ENCODE measurements at regions not wholly inside any gene's neighbourhood (a gene's known extent, or its start where the extent isn't known, plus 50 kb on each side); places are given as distances from the start of the nearest gene placed in this dataset.
"Not testable (repeated sequence)": the region's sequence is repeated elsewhere in the genome, so short reads cannot be mapped to it uniquely, and the experiment has no call there.

GRCh38 chr2:123606631-123607030 is 418.5 kb upstream of the CNTNAP5 start:
- CTCF ChIA-PET, result no interaction called here
- POLR2A ChIA-PET, result no interaction called here
- TF ChIP-seq CTBP1 (IDR thresholded peaks at IDR 0.05; ENCODE audit: borderline replicate concordance) (no peak), L3MBTL2 (conservative IDR thresholded peaks at IDR 0.05) (no peak), SP1 (IDR thresholded peaks at IDR 0.05) (no peak), NFRKB (IDR thresholded peaks at IDR 0.05) (no peak), PKNOX1 (IDR thresholded peaks at IDR 0.05) (no peak), FOXA1 (IDR thresholded peaks at IDR 0.05) (no peak), ELF4 (IDR thresholded peaks at IDR 0.05) (no peak), TARDBP (IDR thresholded peaks at IDR 0.05) (no peak), FOXM1 (IDR thresholded peaks at IDR 0.05; ENCODE audit: borderline replicate concordance) (no peak), ARNT (IDR thresholded peaks at IDR 0.05) (no peak), FOXK2 (IDR thresholded peaks at IDR 0.05) (no peak)

GRCh38 chr2:123609077-123609476 is 416.0 kb upstream of the CNTNAP5 start:
- no peak for TF ChIP-seq LEF1 (IDR thresholded peaks at IDR 0.05; ENCODE audit: borderline replicate concordance)
- TF ChIP-seq BHLHE40 (IDR thresholded peaks at IDR 0.05; ENCODE audit: borderline replicate concordance), result no peak
- TF ChIP-seq ELF4 (IDR thresholded peaks at IDR 0.05), result no peak
- TF ChIP-seq SUZ12 (IDR thresholded peaks at IDR 0.05), result no peak
- no peak for TF ChIP-seq NFRKB (IDR thresholded peaks at IDR 0.05)
- no peak for TF ChIP-seq HDGF (IDR thresholded peaks at IDR 0.05; ENCODE audit: borderline replicate concordance)
- POLR2A ChIA-PET, result no interaction called here
- DNase-seq (ENCODE audit: extremely low spot score), result no peak
- CTCF ChIA-PET, result no interaction called here

More at GRCh38 chr2:123606631-123607030, 418.5 kb upstream of the CNTNAP5 start:
- DNase-seq (ENCODE audit: extremely low spot score), result no peak

GRCh38 chr2:123614596-123614995 is 410.5 kb upstream of the CNTNAP5 start:
- TF ChIP-seq HDGF (IDR thresholded peaks at IDR 0.05; ENCODE audit: borderline replicate concordance) (no peak), FOXA1 (IDR thresholded peaks at IDR 0.05) (no peak), ZNF384 (IDR thresholded peaks at IDR 0.05) (no peak), PKNOX1 (IDR thresholded peaks at IDR 0.05) (no peak), CTBP1 (IDR thresholded peaks at IDR 0.05; ENCODE audit: borderline replicate concordance) (no peak), TARDBP (IDR thresholded peaks at IDR 0.05) (no peak), FOXK2 (IDR thresholded peaks at IDR 0.05) (no peak), L3MBTL2 (conservative IDR thresholded peaks at IDR 0.05) (no peak), SP1 (IDR thresholded peaks at IDR 0.05) (no peak), SUZ12 (IDR thresholded peaks at IDR 0.05) (no peak), BHLHE40 (IDR thresholded peaks at IDR 0.05; ENCODE audit: borderline replicate concordance) (no peak), NFRKB (IDR thresholded peaks at IDR 0.05) (no peak), LEF1 (IDR thresholded peaks at IDR 0.05; ENCODE audit: borderline replicate concordance) (no peak), ELF4 (IDR thresholded peaks at IDR 0.05) (no peak)
- DNase-seq (ENCODE audit: extremely low spot score), result no peak
- POLR2A ChIA-PET, result no interaction called here
- CTCF ChIA-PET, result no interaction called here

- DNase-seq (ENCODE audit: extremely low spot score); CTCF ChIA-PET; POLR2A ChIA-PET: not testable (repeated sequence)
Measured at GRCh38 chr2:123618642-123619041, 406.4 kb upstream of the CNTNAP5 start.

GRCh38 chr2:123624816-123625215 is 400.3 kb upstream of the CNTNAP5 start:
- CTCF ChIA-PET, result no interaction called here
- POLR2A ChIA-PET, result no interaction called here
- DNase-seq (ENCODE audit: extremely low spot score), result no peak
- TF ChIP-seq SUZ12 (IDR thresholded peaks at IDR 0.05), result no peak
- TF ChIP-seq CTBP1 (IDR thresholded peaks at IDR 0.05; ENCODE audit: borderline replicate concordance), result no peak
- TF ChIP-seq NFRKB (IDR thresholded peaks at IDR 0.05), result no peak
- no peak for TF ChIP-seq ZNF384 (IDR thresholded peaks at IDR 0.05)
- no peak for TF ChIP-seq HDGF (IDR thresholded peaks at IDR 0.05; ENCODE audit: borderline replicate concordance)
- TF ChIP-seq FOXM1 (IDR thresholded peaks at IDR 0.05; ENCODE audit: borderline replicate concordance), result no peak
- no peak for TF ChIP-seq BHLHE40 (IDR thresholded peaks at IDR 0.05; ENCODE audit: borderline replicate concordance)
- no peak for TF ChIP-seq LEF1 (IDR thresholded peaks at IDR 0.05; ENCODE audit: borderline replicate concordance)
- TF ChIP-seq ARNT (IDR thresholded peaks at IDR 0.05), result no peak

- CTCF ChIA-PET, result no interaction called here
- POLR2A ChIA-PET, result no interaction called here
- no peak for DNase-seq (ENCODE audit: extremely low spot score)
- no peak for TF ChIP-seq L3MBTL2 (conservative IDR thresholded peaks at IDR 0.05)
- no peak for TF ChIP-seq LEF1 (IDR thresholded peaks at IDR 0.05; ENCODE audit: borderline replicate concordance)
- no peak for TF ChIP-seq SP1 (IDR thresholded peaks at IDR 0.05)
- TF ChIP-seq FOXK2 (IDR thresholded peaks at IDR 0.05), result no peak
- no peak for TF ChIP-seq ARNT (IDR thresholded peaks at IDR 0.05)
- TF ChIP-seq ZNF384 (IDR thresholded peaks at IDR 0.05), result no peak
- TF ChIP-seq FOXM1 (IDR thresholded peaks at IDR 0.05; ENCODE audit: borderline replicate concordance), result no peak
- TF ChIP-seq ELF4 (IDR thresholded peaks at IDR 0.05), result no peak
- TF ChIP-seq SUZ12 (IDR thresholded peaks at IDR 0.05), result no peak
Measured at GRCh38 chr2:123636232-123636631, 388.9 kb upstream of the CNTNAP5 start.

- POLR2A ChIA-PET, result no interaction called here
- TF ChIP-seq PKNOX1 (IDR thresholded peaks at IDR 0.05) (no peak), CTBP1 (IDR thresholded peaks at IDR 0.05; ENCODE audit: borderline replicate concordance) (no peak), HDGF (IDR thresholded peaks at IDR 0.05; ENCODE audit: borderline replicate concordance) (no peak), FOXA1 (IDR thresholded peaks at IDR 0.05) (no peak), LEF1 (IDR thresholded peaks at IDR 0.05; ENCODE audit: borderline replicate concordance) (no peak), ARNT (IDR thresholded peaks at IDR 0.05) (no peak), BHLHE40 (IDR thresholded peaks at IDR 0.05; ENCODE audit: borderline replicate concordance) (no peak), FOXM1 (IDR thresholded peaks at IDR 0.05; ENCODE audit: borderline replicate concordance) (no peak), L3MBTL2 (conservative IDR thresholded peaks at IDR 0.05) (no peak), SP1 (IDR thresholded peaks at IDR 0.05) (no peak), FOXK2 (IDR thresholded peaks at IDR 0.05) (no peak), ZNF384 (IDR thresholded peaks at IDR 0.05) (no peak), NFRKB (IDR thresholded peaks at IDR 0.05) (no peak), ELF4 (IDR thresholded peaks at IDR 0.05) (no peak), SUZ12 (IDR thresholded peaks at IDR 0.05) (no peak), TARDBP (IDR thresholded peaks at IDR 0.05) (no peak)
- CTCF ChIA-PET, result no interaction called here
- no peak for DNase-seq (ENCODE audit: extremely low spot score)
Measured at GRCh38 chr2:123640685-123641335, 384.3 kb upstream of the CNTNAP5 start.
